ENCODE measurements at regions not wholly inside any gene's neighbourhood (a gene's known extent, or its start where the extent isn't known, plus 50 kb on each side); places are given as distances from the start of the nearest gene placed in this dataset.
"Not testable (repeated sequence)": the region's sequence is repeated elsewhere in the genome, so short reads cannot be mapped to it uniquely, and the experiment has no call there.

DNA sequence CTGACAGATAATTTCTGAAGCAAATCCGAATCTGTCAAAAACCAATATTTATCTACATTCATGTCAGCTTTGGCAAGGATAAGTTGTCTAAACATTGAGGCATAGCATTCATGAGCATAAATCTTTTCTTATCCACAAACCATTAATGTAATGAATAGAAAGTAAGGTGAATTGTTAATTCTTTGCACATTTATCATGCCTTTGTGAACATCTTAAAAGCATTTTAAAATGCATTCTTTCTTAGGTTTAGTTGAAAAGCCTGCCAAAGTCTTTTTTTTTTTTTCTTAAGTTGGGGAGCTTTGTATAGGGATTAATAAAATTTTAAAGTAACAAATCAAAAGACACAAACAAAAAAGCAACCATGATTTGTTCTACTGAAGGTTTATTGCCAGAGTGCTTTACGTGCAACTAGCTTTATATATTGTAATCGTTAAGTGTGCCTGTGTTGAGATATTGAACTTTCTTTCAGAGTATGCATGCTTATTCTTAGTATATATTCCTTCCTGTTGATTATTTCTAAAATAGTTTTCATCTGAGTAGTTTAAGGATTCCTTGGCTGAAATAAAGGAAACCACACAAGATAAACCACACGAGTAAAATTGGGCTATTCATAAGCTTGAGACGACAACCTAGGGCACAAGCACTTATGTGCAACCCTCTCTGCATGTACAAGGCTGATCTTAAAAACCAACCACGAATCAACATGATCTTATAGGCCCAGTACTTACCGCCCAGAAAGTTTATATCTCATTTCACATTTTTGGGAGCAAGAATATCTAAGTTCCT is 1110.9 kb upstream of the CNTN5 start:
- no peak for DNase-seq

DNA sequence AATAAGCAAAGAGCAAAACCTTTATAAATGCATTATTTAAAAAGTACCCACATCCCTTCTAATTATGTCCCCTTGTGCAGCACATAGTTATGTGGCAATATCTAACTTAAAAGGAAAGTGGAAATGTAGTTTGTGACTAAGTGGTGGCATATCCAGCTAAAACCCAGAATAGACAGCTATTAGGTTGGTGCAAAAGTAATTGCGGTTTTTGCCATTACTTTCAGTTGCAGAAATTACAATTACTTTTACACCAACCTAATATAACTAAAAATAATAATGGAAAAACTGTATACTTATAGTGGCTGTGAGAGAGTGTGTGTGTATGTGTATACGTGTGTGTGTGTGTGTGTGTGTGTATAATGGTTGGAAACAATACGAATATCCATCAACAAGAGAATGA is 1108.1 kb upstream of the CNTN5 start:
- no peak for DNase-seq

DNA sequence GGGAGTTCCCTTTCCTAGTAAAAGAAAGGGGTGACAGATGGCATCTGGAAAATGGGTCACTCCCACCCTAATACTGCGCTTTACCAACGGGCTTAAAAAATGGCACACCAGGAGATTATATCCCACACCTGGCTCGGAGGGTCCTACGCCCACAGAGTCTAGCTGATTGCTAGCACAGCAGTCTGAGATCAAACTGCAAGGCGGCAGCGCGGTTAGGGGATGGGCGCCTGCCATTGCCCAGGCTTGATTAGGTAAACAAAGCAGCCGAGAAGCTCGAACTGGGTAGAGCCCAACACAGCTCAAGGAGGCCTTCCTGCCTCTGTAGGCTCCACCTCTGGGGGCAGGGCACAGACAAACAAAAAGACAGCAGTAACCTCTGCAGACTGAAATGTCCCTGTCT is 1097.8 kb upstream of the CNTN5 start:
- not testable (repeated sequence) for DNase-seq

DNA sequence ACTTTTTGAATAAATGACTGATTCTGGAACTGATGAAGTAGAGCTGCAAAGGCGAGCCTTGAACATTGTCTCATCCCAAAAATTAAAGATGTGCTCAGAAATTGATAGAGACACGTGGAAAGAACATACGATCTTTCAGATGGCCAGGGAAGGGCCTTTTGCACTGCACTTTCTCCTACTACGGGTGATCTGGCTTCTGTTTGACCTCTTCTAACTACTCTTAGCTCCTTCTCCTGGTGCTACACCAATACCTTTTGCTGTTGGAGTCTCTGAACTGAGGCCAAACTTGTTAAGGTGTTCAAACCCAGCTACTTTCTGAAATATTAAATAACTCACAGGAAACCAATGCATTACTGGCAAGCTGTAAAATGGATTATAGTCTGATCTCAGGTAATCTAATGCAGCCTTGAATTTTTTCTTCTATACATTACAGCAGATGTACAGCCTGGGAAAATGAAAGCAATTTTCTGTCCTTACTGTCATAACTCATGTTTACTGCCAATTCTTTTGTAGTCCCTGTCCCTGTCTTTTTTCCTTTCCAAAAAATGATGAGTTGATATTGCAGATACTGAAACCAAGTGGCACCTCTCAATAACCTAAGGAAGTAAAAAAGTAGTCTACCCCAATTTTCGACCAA is 1086.1 kb upstream of the CNTN5 start:
- DNase-seq = no peak

DNA sequence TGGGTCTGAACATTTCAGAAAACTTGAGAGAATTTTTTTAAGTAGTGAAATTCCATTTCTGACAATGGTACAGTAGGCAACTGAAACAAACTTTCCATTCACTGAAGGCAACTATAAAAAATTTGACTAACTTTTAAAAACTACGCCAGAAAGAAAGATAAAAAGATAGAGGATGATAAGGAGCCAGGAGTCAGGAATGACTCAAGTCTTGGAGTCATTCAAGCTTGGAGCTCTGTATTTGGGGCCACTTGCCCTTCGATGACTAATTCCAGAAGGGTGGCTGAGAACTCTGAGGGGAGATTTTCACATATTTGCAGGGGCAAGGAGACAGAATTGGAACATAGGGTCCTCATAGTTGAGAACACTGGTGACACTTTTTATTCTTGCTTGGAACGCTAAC is 1083.2 kb upstream of the CNTN5 start:
- no peak for DNase-seq

DNA sequence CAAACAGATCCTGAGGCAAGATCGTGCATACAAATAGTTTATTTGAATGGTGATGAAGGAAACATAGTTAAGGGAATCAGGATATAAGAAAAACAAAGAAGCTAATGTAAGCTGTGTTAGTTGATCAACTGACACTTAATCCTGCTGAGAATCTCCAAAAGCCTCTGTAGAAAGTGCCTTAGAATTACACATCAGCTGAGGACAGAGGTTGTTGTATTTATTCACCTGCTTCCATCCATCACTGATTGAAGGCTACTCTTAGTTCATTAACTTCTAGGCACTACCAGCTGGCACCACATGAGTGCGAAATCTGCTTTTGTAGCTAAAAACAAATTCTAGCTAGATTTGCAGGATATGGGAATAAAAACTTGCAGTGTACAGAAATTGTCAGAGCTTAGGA is 1082.0 kb upstream of the CNTN5 start:
- DNase-seq = no peak

DNA sequence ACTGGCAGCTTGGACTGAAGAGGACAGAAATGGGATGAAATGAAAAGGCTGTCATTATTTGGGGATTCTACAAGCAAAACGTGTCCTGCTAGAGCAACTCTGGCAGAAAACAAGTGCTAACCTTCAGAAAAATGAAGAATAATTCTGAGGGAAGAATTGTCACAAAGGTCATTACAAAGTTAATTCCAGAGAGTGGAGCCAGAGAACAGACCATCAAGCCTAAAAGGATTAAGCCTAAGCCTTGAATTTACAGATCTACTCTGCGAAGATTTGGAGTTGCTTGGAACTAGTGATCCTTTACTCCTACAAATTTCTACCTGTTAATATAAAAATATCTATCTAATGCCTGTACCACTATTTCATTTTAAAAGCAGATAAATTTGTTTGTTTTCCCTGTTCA is 1077.3 kb upstream of the CNTN5 start:
- no peak for DNase-seq

DNA sequence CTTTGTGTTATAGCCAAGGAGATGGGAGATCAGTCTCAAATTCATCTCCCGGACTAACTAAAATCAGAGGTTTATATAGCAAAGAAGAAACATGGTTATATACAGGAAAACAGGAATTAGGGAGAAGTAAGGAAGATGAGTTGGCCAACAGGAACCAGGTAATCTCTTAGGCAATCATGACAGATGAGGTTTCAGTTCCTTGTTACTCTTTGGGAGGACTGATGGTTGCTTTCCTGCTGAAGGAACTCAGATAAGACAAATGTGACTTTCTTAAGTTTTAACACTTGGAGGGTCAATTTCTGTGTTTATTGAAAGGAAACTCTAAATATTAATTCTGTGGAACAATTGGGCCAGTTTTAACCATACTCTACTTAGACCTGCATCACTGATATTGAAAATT is 1072.0 kb upstream of the CNTN5 start:
- no peak for DNase-seq

DNA sequence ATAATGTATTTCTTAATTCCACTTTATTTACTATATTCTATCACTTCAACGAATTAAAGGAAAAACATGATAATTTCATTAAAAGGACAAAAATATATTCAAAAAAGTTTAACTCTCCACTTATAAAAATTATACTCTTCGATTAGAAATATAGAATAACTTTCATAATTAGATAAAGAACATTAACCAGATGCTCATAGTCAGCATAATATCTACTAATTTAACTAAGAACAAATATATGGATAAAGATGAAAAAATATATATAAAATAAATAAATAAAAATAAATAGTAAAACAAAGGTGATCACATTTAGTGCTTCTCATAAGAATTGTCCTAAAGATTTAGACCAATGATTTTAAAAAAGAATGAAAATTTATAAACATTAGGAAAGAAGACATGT is 1065.2 kb upstream of the CNTN5 start:
- no peak for DNase-seq

DNA sequence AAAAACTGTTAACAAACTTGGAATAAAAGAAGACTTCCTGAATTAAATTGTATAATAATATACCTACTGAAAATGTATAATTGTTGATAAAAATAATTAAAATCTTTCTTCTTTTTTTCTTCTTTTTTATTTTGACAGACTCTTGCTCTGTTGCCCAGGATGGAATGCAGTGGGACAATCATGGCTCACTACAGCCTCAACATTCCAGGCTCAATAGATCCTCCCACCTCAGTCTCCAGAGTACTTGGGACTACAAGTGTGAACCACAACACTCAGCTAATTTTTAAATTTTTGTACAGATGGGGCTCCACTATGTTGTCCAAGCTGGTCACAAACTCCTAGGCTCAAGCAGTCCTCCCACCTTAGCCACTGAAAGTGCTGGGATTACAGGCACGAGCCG is 1063.8 kb upstream of the CNTN5 start:
- no peak for DNase-seq

DNA sequence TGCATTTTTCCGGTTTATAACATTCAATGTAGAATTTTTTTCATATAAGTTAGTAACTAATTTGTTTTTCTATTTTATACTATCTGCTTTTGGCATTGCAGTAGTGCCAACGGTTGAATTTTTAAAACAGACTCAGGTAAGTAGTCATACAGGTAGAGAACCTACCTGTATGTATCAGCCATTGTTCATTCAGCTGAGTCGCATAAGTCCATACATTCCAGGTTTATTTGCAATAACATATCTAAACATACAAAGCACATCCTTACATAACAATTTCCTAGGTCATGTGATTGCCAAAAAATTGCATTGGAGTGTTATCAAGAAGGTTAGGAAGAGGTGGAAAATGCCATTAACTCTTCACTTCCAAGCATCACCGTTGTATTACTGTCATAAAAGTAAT is 1059.3 kb upstream of the CNTN5 start:
- no peak for DNase-seq

DNA sequence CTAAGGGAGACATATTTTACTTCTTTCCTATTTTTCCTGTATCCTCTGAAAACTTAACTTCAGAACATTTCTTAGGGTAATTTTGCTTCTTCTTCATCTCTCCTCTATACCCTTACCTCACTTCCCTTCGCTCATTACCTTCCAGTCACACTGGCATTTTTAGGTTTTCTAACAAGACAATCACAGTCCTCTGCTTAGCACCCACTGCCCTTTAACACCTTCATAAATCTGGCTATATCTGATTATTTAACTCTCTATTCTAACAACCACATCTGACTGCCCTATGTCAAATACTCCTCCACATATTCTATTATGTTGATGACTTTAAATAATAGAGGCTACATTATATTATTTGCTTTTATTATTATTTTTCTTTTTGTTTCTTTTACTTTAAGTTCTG is 1058.0 kb upstream of the CNTN5 start:
- no peak for DNase-seq

DNA sequence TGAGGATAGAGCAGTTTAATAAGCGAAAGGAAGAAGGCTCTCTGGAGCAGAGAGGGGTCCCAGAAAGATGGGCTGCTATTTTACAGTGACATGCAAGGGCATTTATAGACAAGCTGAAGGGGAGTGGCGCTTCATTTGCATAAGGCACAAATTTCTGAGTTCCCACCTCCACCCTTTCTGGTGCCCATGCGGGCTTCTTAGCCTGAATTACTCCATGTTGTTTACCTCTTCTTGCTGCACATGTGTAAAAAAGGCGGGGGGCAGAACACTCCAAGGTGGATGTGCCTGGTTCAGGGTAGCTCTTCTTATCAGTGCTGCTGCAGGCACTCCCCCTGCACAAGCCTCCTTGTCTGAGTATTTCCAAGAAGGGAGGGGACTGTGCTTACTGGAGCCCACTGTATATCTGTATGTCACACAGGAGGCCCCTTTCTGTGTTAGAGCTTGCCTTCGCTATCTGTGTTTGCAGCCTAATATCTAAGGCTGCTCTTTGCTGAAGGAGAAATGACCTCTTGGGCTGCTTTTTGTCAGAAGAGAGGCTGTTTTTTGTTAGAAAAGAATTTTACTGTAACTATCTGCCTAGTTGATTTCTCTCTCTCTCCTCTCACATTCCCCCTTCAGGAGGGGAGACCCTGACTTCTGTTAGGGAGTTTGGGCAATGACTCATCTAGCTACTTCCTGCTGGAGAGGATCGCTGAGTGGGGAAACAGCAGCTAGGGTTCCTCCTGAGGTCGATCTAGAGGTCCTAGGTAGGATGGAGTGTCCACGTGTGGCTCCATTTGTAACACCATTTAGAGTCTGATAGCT is 1057.0 kb upstream of the CNTN5 start:
- DNase-seq = no peak

DNA sequence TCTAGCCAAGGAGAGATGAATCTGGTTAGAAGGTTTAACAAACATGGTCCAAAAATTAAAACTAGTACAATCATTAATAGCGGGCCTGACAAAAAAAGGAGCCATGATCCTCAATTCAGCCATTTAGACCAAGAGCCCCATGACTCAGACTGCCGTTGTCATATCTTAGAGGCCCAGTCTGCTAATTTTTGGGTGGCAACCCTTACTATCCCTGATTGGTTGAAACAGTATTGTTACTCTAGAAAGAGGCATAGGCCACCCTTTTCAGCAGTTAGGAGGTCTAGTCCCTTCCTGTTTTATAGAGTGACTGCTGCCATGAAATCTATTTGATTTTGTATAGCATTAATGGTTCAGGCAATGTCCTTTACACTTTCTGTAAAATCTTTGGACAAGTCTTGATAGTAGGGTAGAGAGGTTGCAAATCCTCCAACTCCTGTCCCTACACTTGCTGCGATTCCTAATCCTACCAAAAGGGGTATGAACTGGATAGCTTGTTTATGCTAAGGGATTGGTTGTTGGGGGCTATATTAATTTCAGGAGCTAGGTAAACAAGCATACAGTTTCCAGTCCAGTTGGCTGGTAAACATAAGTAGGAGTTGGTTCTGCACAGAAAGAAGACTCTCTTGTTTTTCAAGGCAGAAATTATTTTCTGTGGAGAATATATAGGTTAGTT is 1056.3 kb upstream of the CNTN5 start:
- DNase-seq = no peak

DNA sequence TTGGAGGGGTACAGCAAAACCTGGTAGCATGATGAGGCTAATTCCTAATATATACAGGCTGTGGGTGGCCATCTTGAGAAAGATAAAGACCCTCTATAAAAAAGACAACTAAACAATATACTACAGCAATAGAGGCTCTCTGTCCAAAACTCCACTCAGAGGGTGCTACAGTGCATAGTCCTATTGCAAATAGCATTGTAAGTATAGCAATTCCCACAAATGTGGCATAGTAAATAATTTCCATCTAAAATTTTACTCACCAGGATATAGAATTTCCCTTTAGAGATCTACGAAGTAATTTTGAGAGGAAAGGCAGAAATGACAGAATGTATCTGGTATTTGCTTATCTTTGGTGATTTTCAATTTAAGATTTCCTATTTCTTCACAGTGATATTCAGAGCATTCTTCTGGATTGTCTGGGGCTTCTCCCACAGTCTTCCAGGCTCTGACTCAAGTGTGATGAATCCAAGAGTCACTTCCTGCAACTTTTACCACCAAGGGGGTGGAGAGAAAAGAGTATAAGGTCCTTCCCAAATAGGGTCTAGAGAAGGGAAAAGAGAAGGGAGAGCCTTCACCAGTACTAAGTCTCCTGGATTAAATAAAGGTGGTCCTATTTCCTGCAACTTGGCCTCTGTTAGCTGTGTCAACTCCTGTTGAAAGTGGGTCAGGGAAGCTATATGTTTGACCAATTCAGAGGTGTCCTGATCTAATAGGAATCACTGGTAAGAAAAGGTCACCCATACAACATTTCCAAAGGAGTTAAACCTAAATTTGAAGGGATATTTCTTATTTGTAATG is 1054.7 kb upstream of the CNTN5 start:
- DNase-seq = no peak

DNA sequence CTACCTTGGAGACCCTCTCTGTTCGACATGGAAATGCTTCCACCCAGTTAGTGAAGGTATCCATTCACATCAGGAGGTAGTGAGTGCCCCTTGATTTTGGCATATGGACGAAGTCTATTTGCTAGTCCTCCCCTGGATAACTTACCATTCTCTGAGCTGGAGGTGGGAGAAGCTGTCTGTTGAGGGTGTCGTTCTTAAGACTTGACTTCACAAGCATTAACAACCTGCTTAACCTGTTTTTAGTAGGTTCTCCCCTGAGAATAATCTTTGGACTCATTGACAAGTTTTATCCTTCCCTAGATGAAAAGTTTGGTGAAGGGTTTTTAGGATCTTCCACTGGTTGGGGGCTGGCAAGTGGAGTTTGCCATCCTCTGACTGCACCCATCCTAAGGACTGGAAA is 1053.8 kb upstream of the CNTN5 start:
- DNase-seq = no peak

DNA sequence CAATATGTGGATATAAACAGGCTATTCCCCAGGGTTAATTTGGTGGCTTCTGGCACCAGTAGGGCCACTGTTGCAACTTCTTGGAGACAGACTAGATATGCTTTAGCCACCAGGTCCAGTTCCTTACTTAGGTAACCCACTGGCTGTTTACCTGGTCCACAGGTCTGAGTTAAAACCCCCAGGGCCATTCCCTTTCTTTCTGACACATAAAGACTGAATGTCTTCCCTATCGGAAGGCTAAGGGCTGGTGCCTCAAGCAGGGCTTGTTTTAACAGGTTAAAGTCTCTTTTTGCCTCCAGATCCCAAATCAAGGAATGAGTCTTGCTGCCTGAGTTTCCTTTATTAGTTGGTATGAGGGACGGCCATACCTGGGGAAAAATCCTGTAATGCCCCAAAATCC is 1052.7 kb upstream of the CNTN5 start:
- DNase-seq = no peak

DNA sequence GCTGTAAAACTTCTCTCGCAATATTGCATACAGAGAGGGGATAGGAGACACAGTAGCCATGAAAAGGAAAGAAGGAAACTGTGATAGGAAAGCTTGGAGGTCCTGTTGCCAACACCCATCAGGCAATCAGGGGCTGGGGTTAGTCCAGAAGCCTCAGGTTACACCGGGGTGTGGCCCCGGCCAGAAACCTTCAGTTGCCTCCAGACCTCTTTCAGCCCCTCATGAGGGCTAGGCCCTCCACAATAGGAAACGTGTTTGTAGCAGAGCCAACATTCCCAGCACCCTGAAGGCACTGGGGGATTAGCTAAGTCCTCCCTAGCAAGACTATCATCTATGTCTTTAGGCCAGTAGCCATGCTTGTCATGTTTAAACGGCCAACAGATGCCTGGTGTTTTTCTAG is 1048.0 kb upstream of the CNTN5 start:
- no peak for DNase-seq

DNA sequence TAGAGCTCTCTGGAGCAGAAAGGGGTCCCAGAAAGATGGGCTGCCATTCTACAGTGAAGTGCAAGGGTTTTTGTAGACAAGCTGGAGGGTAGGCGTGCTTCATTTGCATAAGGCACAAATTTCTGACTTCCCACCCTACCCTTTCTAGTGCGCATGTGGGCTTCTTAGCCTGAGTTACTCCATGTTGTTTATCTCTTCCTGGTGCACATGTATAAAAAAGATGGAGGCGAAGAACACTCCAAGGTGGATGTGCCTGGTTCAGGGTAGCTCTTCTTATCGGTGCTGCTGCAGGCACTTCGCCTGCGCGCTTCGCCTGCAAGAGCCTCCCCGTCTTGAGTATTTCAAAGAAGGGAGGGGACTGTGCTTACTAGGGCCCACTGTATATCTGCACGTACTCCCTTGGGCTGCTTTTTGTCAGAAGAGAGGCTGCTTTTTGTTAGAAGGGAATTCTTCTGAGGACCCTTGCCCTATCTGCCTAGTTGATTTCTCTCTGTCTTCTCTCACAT is 1047.3 kb upstream of the CNTN5 start:
- DNase-seq = no peak

DNA sequence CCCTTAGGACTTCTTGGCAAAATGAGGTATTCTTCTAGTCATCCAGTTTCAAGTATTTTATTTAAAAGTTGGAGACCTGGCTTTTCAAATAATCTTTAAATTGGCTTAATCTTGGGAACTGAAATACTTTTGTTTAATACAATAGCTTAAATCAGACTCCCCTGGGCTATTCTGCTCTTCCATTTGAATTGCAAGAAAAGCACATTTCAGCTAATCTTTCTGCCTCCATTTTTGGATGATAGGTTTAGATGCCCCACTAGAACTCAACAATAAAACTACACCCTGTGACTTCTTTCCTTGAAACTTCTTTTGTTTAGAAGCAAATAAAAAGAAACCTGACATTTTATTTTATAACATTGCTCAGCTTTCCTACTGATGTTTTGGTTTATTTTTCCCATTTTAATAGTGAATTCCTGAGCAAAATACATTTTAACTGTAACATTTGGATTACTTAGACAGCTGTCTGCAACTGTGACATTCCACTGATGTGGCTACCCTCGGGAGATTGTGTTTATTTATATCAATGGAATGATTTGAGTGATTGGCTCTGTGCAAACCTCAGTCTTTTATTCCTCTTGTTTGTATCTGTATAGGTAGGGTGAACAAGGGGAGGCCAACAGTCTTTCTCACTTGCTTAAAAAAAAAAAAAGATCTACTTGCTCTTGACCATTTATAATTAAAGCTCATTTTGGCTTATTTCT is 1045.8 kb upstream of the CNTN5 start:
- DNase-seq = no peak

DNA sequence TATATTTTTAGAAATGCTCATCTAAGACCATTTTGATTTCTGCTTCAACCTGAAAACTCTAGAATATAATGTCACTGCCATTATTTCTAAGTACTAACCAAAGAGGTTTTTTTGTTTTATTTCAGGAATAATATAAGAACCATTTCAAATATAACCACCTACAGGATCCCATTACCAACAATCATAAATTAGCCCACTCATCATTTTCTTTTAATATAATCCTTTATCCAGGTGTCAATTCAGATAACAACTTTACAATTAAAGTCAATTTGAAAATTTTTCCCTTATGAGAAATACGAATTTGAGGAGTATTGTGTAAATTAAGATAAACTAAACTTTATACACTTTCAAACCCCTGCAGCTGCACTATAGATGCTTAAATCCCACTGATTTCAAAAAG is 1043.0 kb upstream of the CNTN5 start:
- DNase-seq = no peak

DNA sequence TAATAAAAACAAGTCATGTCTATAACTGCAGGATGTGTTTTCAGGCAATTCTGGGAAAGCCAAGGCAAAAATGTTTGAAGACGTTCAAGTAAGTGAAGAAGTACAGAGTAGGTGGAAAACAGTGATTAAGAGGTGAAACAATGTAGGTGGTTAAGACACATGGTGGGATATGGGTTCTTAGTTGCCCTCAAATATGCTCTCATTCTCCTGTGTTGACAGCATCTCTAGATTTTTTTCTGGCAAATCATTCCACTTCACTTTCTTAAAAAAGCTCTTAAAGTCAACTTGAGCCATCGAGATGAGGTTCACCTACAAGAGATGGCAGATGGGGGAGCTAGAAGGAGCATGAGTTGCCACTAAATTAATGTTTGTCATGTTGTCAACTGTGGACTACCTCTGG is 1041.0 kb upstream of the CNTN5 start:
- no peak for DNase-seq

All from KG1 (cell line).